Kidney (tissue), 13 donors: ENCODE measurements at regions not wholly inside any gene's neighbourhood (a gene's known extent, or its start where the extent isn't known, plus 50 kb on each side); places are given as distances from the start of the nearest gene placed in this dataset.

Source experiments
- DNase-seq, 5 donors: peaks; one replicate each; pipeline ENCODE4 v3.0.0-alpha.2; 2013 to 2020
- FAIRE-seq: peaks from 2 replicates; lab custom pipeline; 2012; peaks lifted over from hg19 to GRCh38; lab: Jason Lieb, UNC
- H3K27ac ChIP-seq, 2 donors: one replicate each; pipeline ENCODE4 v1.7.0; 2013; ENCODE audit warnings: low read depth in 2 of 2, low read length in 2 of 2, inconsistent platforms in 1 of 2
- H3K27me3 ChIP-seq: one replicate; pipeline ENCODE4 v1.7.1; 2013; ENCODE audit warnings: low read length, inconsistent platforms; ENCODE audit not compliant: control insufficient read depth, insufficient read depth
- H3K36me3 ChIP-seq, 3 donors: one replicate each; pipeline versions ENCODE4 v1.7.0 to v1.7.1; 2013; ENCODE audit warnings: low read length in 3 of 3, control low read depth in 1 of 3, inconsistent platforms in 1 of 3; ENCODE audit not compliant: insufficient read depth in 3 of 3, control insufficient read depth in 2 of 3
- H3K4me1 ChIP-seq, 3 donors: one replicate each; pipeline versions ENCODE4 v1.7.0 to v1.7.1; 2013; ENCODE audit warnings: low read length in 3 of 3, inconsistent platforms in 1 of 3, low read depth in 1 of 3; ENCODE audit not compliant: control insufficient read depth in 2 of 3, insufficient read depth in 2 of 3
- H3K4me3 ChIP-seq, 3 donors: one replicate each; pipeline versions ENCODE4 v1.7.0 to v1.8.1; 2013; ENCODE audit warnings: low read length in 3 of 3, control low read depth in 1 of 3, inconsistent platforms in 1 of 3
- H3K9ac ChIP-seq, 3 donors: one replicate each; pipeline versions ENCODE4 v1.7.0 to v1.7.1; 2013; ENCODE audit warnings: low read length in 3 of 3, control low read depth in 1 of 3, inconsistent platforms in 1 of 3
- H3K9me3 ChIP-seq, 3 donors: one replicate each; pipeline versions ENCODE4 v1.7.0 to v1.7.1; 2013; ENCODE audit warnings: low read length in 3 of 3, control low read depth in 1 of 3, inconsistent platforms in 1 of 3; ENCODE audit not compliant: control insufficient read depth in 2 of 3, insufficient read depth in 1 of 3
- CTCF ChIP-seq: IDR thresholded peaks from 3 replicates; pipeline ENCODE4 v1.5.1; 2012; ENCODE audit warnings: mild to moderate bottlenecking, moderate library complexity, borderline replicate concordance; ENCODE audit not compliant: insufficient read depth; ENCODE audit errors: extremely low read depth
- intact Hi-C: fragments of 100-400 bp; cut with DNase I; formaldehyde crosslinking; loops from one replicate; pipeline ENCODE4 v1.11.1; 2022
- donor health status: control.
- donor health status: control.
- donor health status: control.
- donor health status: control.
- donor health status: control.
- donor health status: DM: yes; HTN: yes; CAD: no.
- donor health status: Normal renal cell carcinoma (clear cell type).

- no peak for TF ChIP-seq CTCF
- intact Hi-C loops = no loop called here
- DNase-seq (no peak), FAIRE-seq (no peak)
- Histone ChIP-seq H3K36me3 (no peaks in the 10 kb centered on the region), H3K9me3 (peaks cover 0 to 9% (median 0%) of the 10 kb centered on the region in 3 donors), H3K27ac (no peak overlapping the region), H3K9ac (no peak overlapping the region), H3K27me3 (no peaks in the 10 kb centered on the region), H3K4me1 (no peaks in the 10 kb centered on the region), H3K4me3 (no peak overlapping the region)
Observed at GRCh38 chr16:64242492-64242891, 879.4 kb downstream of the CDH11 start.

GRCh38 chr16:64240586-64240985 lies 881.3 kb downstream of the CDH11 start:
- no peak for TF ChIP-seq CTCF
- FAIRE-seq (no peak), DNase-seq (no peak)
- intact Hi-C loops = no loop called here
- Histone ChIP-seq H3K27ac (no peak overlapping the region), H3K9me3 (peaks cover 0 to 9% (median 0%) of the 10 kb centered on the region in 3 donors), H3K4me3 (no peak overlapping the region), H3K9ac (no peak overlapping the region), H3K36me3 (no peaks in the 10 kb centered on the region), H3K4me1 (no peaks in the 10 kb centered on the region), H3K27me3 (no peaks in the 10 kb centered on the region)

GRCh38 chr16:64238571-64238970 lies 883.3 kb downstream of the CDH11 start:
- H3K27ac ChIP-seq = no peak overlapping the region
- no peak overlapping the region for H3K4me3 ChIP-seq
- DNase-seq (no peak), FAIRE-seq (no peak)
- intact Hi-C loops = no loop called here
- no peaks in the 10 kb centered on the region for H3K27me3 ChIP-seq
- no peaks in the 10 kb centered on the region for H3K9me3 ChIP-seq
- H3K9ac ChIP-seq = no peak overlapping the region
- H3K4me1 ChIP-seq = no peaks in the 10 kb centered on the region
- no peak for TF ChIP-seq CTCF
- no peaks in the 10 kb centered on the region for H3K36me3 ChIP-seq

GRCh38 chr16:64236316-64236715 lies 885.5 kb downstream of the CDH11 start:
- no peaks in the 10 kb centered on the region for H3K9me3 ChIP-seq
- H3K36me3 ChIP-seq = no peaks in the 10 kb centered on the region
- intact Hi-C loops = no loop called here
- no peak for FAIRE-seq
- no peak overlapping the region for H3K4me3 ChIP-seq
- no peak for TF ChIP-seq CTCF
- H3K9ac ChIP-seq = no peak overlapping the region
- H3K27ac ChIP-seq = no peak overlapping the region
- no peaks in the 10 kb centered on the region for H3K4me1 ChIP-seq
- no peak for DNase-seq
- H3K27me3 ChIP-seq = no peaks in the 10 kb centered on the region
